GM12878 (cell line): ENCODE measurements at regions not wholly inside any gene's neighbourhood (a gene's known extent, or its start where the extent isn't known, plus 50 kb on each side); places are given as distances from the start of the nearest gene placed in this dataset.

Experiments
- PBX3 ChIP-seq: IDR thresholded peaks from 2 replicates; pipeline ENCODE4 v1.6.1; 2011; ENCODE audit warnings: mild to moderate bottlenecking, low read depth, low read length, moderate library complexity; ENCODE audit not compliant: insufficient replicate concordance
- RUNX3 ChIP-seq: IDR thresholded peaks from 2 replicates; pipeline ENCODE4 v1.6.1; 2012; ENCODE audit warnings: low read length, inconsistent platforms

GRCh38 chr2:21258082-21258481, 134.3 kb downstream of the TDRD15 start:
- TF ChIP-seq PBX3 (no peak), RUNX3 (no peak)
